HG03439 (cell line): ENCODE measurements at regions not wholly inside any gene's neighbourhood (a gene's known extent, or its start where the extent isn't known, plus 50 kb on each side); places are given as distances from the start of the nearest gene placed in this dataset.
"Not testable (repeated sequence)": the region's sequence is repeated elsewhere in the genome, so short reads cannot be mapped to it uniquely, and the experiment has no call there.

Source experiments
- ATAC-seq: cut with Tn5 transposase; IDR thresholded peaks from one replicate; pipeline ENCODE4 v1.9.1; 2021; ENCODE audit warnings: mild to moderate bottlenecking, moderate library complexity; ENCODE audit not compliant: unreplicated experiment

DNA sequence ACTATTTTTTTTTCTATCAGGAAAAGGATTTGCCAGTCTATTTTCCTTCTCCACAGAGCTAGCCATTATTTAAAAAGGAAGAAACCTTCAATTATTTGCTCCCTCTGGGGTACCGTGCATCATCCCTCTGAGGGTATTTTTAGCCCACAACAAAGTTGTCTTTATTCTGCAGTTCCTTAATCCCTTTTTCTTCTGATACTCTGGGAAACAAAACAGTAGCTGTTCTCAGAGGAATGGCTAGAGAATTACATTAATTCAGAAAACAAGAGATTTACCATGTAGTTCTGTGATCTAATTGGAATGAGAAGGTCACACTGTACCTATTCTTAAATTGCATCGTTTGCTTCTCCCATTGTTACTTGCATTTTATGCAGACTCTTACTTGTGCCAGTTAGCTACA, 1056.7 kb downstream of the STIM2 start:
- no peak for ATAC-seq

DNA sequence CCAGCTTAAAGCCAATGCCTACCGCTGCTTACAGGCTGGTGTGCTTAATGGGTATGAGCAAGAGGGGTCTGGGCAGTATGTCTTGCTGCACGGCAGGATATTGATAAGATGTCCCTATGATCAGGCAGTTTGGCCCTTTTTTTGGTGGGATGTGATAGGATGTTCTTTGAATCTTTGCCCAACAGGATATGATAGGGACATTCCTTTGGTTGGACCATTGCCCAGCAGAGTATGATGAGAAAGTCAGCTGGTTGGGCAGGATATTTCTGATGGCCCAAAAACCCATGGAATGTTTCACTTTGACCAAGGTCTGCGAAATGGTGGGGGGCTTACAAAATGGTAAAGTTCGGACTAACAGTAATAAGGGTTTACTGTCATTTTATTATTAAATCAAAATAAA, 1060.6 kb downstream of the STIM2 start:
- ATAC-seq: no peak

DNA sequence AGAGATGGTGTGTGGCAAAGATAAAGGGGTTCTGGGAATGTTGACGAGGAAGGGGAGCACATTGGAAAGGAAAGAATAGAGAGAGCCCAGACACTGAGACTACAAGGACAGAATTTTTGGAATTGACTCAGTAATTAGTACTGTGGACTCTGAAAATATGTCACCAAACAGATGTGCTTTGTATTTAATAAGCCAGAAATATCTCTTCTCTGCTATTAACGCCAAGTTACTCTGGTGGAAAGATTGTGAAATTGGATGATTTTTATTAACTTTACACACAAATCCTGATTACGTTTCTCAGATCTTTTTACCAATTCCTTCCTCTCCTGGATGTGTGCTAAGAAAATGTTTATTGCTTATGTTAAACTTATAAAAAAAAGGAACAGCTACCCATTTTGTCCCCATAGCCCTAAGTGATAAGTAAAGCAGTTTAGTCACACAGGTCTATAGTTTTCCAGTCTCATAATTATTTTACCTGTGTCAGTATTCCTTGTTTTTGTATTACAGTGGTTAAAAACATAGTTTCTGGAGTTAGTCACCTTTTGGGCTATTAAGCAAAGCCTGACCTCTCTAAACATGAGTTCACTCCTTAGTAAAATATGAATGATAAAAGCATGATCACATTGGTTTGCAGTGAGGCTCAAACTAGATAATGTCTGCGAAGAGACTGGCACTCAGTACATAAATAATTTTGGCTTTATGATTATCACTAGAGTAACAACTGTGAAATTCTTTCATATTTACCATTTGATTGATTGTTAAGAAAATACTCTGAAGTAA, 1068.3 kb downstream of the STIM2 start:
- no peak for ATAC-seq

DNA sequence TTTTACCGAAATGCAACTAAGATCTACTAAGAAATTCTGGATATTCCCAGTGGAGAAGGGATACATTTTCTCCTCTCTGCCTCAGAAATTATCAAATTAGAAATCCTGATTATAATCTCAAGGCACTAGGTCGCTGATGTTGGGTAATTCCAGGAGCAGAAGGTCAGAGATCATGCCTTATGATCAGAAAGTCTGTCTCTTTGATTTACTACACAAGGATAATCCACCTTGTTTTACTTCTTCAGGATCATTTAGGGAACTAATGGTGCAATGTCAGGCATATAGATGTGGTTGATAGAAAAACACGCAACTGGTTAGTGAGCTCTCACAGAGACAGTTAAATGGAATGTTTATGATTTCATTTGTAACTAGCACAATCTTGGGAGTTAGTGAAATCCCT, 1069.7 kb downstream of the STIM2 start:
- ATAC-seq: no peak

DNA sequence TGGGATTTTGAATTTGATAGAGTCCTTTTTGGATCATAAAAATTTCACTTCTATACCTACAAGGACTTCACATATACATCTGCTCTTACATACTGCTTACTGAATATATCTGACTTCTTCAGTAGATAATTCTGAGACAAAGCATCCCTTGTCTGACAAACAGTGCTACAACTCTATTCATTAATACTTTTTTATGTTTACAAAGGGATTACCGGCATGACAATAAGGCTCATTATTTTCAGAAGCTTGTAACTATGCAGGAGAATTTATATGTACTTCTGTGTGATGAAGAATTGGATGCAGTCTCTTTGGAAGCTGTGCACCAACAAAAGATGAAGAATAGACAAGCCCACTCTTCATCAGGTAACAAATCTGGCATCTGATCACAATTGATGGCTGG, 1070.3 kb downstream of the STIM2 start:
- no peak for ATAC-seq

DNA sequence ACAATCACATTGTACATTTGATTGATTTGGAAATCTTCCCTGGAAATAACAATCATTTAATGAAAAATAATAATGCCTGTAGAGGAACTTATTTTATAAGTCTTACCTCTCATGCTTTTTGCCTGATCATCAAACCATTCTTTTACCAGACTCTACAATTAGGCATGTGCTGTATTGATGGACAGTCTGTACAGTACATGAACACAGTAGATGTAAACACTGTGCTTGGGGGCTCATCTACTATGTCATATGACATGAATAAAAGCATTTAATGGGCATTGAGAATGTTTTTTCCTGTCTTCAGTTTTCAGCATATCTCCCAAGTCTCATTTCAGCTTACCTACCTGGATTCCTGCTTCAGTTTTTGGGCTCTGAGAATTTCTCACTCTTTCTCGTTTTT, 1070.9 kb downstream of the STIM2 start:
- no peak for ATAC-seq

DNA sequence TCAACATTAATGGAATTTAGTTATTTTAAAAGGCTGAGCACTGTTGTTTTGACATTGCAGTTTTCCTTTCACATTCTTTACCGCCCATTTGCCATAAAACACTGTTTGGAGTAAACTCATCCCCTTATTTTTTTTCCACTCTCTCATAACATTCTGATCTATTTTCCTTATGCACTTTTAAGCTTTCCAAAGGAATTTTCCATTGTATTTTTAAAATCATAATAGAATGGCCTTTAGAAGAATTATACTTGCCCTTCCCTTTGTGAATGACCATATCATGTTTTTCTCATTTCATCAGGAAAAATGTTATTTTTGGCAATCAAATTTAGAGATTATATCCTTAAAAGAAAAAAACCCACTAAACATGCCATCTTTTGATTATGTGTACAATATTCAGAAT, 1074.2 kb downstream of the STIM2 start:
- no peak for ATAC-seq

DNA sequence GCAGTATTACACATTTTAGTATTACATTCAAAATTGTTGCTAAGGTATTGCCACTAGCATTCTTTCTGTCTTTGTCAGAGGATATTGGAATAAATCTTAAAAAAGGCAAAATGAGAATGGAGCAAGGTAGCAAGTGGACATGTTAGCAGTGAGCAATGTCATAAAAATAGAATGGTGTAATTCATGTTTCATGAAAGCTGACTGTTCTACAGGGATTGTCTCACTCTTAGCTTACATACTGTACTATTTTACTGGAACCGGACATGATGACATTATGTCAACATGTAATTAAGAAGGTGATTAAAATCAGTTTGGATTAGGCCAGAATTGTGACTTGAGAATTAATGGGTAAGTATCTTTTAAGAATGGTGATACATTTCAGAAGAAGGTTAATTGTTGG, 1086.2 kb downstream of the STIM2 start:
- no peak for ATAC-seq

DNA sequence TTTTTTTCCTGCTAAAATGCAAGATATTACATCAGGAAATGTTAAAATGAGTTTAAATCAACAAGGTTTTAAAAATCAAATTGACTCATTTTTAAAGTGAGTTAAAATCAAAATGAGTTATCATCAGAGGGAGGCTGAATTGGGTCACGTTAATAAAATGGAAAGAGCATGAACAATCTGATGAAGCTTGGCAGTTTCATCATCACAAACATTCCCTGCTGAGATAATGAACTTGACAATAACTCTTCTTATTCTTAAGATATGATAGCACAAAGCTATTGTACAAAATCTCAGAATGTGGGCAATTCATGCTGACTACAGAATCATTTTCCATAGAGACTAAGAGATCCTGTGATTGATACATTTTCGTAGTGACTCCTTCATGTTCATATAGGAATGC, 1086.7 kb downstream of the STIM2 start:
- no peak for ATAC-seq

DNA sequence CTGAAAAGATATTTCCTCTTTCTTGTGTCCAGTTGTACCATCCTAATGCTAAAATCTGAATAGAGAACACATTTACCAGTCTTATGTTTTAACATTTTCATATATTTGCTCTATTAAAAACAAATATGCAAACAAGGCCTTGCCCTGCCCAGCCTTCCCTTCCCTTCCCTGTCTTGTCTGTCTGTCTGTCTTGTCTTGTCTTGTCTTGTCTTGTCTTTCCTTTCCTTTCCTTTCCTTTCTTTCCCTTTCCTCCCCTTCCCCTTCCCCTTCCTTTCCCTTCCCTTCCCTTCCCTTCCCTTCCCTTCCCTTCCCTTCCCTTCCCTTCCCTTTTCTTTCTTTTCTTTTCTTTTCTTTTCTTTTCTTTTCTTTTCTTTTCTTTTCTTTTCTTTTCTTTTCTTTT, 1103.5 kb downstream of the STIM2 start:
- ATAC-seq: no peak

DNA sequence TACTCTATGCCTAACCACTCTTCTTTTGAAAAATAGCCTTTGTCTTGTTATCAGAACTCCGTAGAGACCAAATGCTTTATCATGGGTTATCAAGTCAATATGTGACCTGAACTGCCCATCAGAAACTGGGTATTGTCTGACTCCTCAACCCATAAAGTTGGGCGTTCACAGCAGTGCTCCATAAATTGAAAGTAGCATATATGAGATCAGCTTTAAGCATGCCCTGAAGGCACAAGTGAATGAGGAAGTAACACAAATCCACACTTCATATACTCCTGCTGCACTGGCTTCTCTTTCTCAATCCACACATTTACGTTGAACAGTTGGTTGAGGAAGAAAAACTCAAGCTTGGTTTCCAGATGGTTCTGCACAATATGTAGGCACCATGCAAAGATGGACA, 1106.0 kb downstream of the STIM2 start:
- no peak for ATAC-seq

DNA sequence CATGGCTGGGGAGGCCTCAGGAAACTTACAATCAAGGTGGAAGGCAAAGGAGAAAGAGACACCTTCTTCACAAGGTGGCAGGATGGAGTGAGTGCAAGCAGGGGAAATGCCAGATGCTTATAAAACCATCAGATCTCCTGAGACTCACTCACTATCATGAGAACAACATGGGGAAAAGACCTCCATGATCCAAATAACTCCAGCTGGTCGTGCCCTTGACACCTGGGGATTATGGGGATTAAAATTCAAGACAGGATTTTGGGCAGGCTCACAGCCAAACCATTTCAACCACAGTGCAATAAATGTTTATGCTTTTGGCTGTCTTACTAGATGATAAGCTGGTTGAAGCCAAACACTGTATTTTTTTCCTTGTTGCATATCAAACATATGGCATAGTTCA, 1112.4 kb downstream of the STIM2 start:
- ATAC-seq: no peak

DNA sequence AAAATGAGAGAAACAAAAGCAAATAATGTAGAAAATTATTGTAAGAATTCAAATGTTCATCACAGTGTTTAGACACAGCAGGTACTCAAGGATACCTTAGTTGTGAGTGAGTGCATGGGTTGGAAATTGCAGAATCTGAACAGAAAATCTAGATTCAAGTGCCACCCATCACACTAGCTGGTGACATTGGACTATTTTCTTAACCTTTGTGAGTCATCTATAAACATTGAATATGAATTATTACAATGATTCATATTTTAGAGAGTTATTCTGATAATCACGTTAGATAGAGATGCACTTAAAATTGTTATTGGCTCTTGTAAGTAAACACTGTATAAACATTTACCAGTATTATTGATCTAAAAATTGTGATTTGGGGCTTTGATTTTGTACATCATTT, 1113.1 kb downstream of the STIM2 start:
- no peak for ATAC-seq

DNA sequence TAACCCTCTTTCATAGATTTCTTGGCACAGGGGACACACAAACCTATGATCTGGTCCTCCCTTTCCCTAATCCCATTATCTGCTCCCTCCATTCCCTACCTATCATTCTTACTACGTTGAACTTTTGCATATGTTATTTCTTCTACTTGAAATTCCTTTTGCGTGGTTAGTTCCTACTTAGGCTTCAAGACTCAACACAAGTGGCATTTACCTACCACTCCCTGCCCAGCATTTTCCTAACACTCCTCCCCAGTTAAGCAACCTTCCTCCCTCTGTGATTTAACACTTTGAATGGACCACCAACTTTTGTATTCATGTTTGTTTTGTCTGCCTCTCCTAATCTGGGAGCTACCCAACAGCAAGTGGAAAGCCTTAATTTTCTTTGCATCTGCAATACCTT, 1113.7 kb downstream of the STIM2 start:
- no peak for ATAC-seq

DNA sequence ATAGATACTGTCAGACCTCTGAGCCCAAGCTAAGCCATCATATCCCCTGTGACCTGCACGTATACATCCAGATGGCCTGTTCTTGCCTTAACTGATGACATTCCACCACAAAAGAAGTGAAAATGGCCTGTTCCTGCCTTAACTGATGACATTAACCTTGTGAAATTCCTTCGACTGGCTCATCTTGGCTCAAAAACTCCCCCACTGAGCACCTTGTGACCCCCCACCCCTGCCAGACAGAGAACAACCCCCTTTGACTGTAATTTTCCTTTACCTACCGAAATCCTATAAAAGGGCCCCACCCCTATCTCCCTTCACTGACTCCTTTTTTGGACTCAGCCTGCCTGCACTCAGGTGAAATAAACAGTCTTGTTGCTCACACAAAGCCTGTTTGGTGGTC, 1114.2 kb downstream of the STIM2 start:
- not testable (repeated sequence) for ATAC-seq

DNA sequence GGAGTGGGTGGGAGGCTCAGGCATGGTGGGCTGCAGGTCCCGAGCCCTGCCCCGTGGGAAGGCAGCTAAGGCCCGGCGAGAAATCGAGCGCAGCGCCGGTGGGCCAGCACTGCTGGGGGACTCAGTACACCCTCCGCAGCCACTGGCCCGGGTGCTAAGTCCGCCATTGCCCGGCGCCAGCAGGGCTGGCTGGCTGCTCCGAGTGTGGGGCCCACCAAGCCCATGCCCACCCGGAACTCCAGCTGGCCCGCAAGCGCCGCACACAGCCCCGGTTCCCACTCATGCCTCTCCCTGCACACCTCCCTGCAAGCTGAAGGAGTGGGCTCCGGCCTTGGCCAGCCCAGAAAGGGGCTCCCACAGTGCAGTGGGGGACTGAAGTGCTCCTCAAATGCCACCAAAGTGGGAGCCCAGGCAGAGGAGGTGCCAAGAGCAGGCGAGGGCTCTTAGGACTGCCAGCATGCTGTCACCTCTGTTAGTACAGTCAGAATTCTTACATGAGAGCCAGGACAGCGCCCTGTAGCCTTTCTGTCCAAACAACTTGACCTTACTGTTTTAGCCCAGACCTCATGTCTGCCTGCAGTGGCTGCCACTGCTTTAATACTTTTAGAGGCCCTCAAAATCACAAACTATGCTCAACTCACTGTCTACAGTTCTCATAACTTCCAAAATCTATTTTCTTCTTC, 1117.9 kb downstream of the STIM2 start:
- ATAC-seq: not testable (repeated sequence)

DNA sequence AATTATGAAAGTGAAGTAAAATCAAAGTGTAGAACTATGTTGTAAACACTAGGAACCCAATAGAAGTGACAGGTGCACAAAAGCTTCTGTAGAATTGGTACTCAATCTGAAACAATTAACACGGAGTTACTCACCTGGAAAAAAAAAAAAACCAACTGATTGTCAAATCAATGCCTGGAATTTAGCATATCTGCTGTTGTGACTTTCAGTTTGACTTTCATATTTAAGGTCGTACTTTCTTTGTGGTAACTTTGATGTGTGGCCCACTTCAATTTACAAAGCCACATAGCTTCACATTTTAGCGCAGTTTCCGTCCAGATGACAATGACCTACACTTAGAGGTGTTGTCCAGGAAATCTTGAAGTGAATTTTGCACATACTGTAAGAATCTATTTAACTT, 1124.9 kb downstream of the STIM2 start:
- no peak for ATAC-seq

DNA sequence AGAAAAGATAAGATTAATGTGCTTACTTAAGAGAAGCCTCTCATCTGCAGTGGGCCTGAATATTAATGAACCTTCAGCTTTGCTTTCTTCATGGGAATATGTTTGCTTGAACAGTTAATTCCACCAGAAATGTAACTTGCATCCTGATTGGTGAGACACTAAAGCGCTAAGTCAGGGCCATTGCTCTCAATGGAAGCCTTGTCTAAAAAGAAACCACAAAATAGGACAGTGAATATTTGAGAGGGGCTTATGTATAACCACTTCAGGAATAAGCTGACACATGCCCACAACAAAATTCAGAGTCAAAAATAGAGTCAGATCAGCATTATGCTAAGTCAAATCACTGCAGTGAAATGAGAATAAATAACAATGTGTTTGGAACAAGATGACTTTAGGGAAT, 1125.8 kb downstream of the STIM2 start:
- no peak for ATAC-seq

DNA sequence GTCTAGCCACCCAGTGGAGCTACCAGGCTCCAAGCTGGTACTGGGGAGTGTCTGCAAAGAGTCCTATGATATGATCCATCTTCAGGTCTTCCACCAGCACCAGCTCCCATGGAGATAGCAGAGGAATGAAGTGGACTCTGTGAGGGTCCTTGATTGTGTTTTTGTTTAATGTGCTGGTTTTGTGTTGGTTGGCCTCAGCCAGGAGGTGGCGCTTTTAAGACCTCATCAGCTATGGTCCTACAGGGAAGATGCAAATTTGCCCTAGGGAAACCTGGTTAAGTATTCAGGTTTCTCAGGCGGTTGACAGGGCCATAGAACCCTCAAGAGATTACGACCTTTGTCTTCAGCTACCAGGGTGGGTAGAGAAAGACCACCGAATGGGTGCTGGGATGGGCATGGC, 1141.1 kb downstream of the STIM2 start:
- no peak for ATAC-seq

DNA sequence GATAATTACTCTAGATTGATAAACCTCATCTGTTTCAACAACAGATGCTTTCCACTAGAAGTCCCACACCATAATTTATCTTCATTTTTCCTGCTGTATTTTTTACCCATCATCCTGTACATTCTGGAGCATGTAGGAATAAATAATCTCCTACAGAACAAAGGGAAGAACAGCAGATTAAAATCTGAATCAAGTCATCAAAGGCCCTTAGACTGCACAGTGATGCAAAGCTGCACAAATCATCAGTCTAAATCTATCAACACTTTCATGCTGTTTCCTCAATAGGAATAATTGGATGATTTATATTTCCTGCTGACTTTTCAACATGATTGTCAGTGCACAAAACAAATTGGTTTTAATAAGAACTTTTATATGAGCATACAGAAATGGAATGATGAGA, 1143.9 kb downstream of the STIM2 start:
- ATAC-seq: no peak

DNA sequence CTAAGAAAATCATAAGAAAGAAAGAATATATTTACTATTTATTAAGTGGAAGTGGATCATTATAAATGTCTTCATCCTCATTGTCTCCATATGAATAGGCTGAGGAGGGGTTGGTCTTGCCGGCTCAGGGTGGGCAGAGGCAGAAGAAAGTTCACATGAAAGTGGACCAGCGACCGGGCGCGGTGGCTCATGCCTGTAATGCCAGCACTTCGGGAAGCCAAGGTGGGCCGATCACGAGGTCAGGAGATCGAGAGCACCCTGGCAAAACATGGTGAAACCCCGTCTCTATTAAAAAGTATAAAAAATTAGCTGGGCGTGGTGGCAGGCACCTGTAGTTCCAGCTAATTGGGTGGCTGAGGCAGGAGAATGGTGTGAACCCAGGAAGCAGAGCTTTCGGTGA, 1145.4 kb downstream of the STIM2 start:
- no peak for ATAC-seq

DNA sequence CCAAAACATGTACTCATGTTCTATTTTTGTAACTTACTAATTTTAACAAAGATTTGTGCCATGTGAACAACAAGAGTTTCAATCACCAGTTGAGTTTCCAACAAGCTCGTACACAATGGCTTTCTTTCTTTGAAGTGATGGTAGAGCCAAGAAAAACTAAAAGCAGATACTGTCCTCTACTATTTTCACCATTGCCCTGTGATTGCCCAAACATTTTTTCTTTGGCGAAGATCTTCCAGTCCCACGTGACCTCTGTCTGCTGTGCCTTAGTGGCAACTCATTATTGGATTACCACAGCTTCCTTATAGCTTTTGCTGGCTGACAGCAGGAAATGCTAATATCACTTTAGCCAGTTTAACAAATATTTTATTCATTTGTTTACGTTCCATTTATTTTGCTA, 1147.1 kb downstream of the STIM2 start:
- no peak for ATAC-seq

DNA sequence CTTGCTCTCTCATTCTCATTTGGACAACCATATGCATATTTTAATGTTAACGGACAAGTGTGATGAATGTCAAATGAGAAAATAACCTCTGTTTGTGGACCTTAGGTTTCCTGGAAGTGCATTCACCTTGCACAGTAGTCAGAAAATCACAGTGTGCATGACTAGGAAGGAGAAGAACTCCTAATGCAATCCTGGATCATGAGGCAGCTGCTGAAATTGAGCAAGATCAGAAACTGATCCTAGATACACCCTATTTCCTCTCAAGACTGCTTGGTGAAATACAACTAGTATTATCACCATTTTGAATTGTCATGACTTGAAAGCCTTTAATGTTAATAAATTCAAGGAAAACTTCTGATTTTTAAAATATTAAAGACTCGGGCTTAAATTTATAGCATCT, 1148.9 kb downstream of the STIM2 start:
- ATAC-seq: no peak
